PC-3 (cell line): ENCODE measurements at regions not wholly inside any gene's neighbourhood (a gene's known extent, or its start where the extent isn't known, plus 50 kb on each side); places are given as distances from the start of the nearest gene placed in this dataset.

Experiments used
- ATAC-seq: fragments of 200-7000 bp; cut with Tn5 transposase; 2 replicates; pipeline ENCODE4 v1.9.1; 2020; ENCODE audit warnings: mild to moderate bottlenecking, moderate library complexity
- BruUV-seq: library from RNA; stranded (reverse); fragments of 400-500 nt; replicated peaks from 2 replicates; lab custom pipeline; 2021; lab: Mats Ljungman, UMichigan
- CTCF ChIA-PET: fragments of 300-600 bp; sonication (Branson Sonifier 250); formaldehyde crosslinking; loops from one replicate; lab custom pipeline; 2022; ENCODE audit warnings: antibody characterized with exemption; lab: Charles Lee
- POLR2A ChIA-PET: fragments of 300-600 bp; sonication (Branson Sonifier 250); formaldehyde crosslinking; loops from one replicate; lab custom pipeline; 2022; ENCODE audit warnings: antibody characterized with exemption; ENCODE audit not compliant: unreplicated experiment; lab: Charles Lee
- DNase-seq: peaks from one replicate; pipeline ENCODE4 v3.0.0-alpha.2; 2015
- H2AFZ ChIP-seq: fragments of 300-600 bp; sonication (generic); 2 replicates; pipeline ENCODE4 v1.6.0; 2016; ENCODE audit warnings: antibody characterized with exemption, low read length
- H3F3A ChIP-seq: fragments of 300-600 bp; sonication (generic); one replicate; pipeline ENCODE4 v1.6.0; 2017; ENCODE audit warnings: antibody characterized with exemption, low read length, control low read depth, mild to moderate bottlenecking; ENCODE audit not compliant: unreplicated experiment
- H3K27ac ChIP-seq: fragments of 300-600 bp; sonication (generic); 2 replicates; pipeline ENCODE4 v1.5.1; 2016; ENCODE audit warnings: mild to moderate bottlenecking, low read length
- H3K27me3 ChIP-seq: fragments of 300-600 bp; sonication (generic); 2 replicates; pipeline ENCODE4 v1.6.1; 2016; ENCODE audit warnings: low read length, mixed read lengths
- H3K36me3 ChIP-seq: fragments of 300-600 bp; sonication (generic); 2 replicates; pipeline ENCODE4 v1.6.1; 2016; ENCODE audit warnings: low read depth, mixed run types, low read length, mixed read lengths
- H3K4me1 ChIP-seq: fragments of 300-600 bp; sonication (generic); 2 replicates; pipeline ENCODE4 v1.5.1; 2016; ENCODE audit warnings: low read length; ENCODE audit not compliant: insufficient read depth
- H3K4me2 ChIP-seq: fragments of 300-600 bp; sonication (generic); 2 replicates; pipeline ENCODE4 v1.6.0; 2016; ENCODE audit warnings: low read length
- H3K4me3 ChIP-seq: fragments of 300-600 bp; sonication (generic); 2 replicates; pipeline ENCODE4 v1.5.1; 2016; ENCODE audit warnings: mild to moderate bottlenecking, low read length, mixed read lengths
- H3K79me2 ChIP-seq: fragments of 300-600 bp; sonication (generic); 2 replicates; pipeline ENCODE4 v1.6.1; 2017; ENCODE audit warnings: low read length, mixed read lengths
- H3K9ac ChIP-seq: fragments of 300-600 bp; sonication (generic); 2 replicates; pipeline ENCODE4 v1.6.0; 2016; ENCODE audit warnings: mild to moderate bottlenecking, low read length
- H3K9me2 ChIP-seq: fragments of 300-600 bp; sonication (generic); replicated peaks from 2 replicates; pipeline ENCODE4 v1.6.1; 2016; ENCODE audit warnings: mixed run types, low read length, mixed read lengths
- H3K9me3 ChIP-seq: fragments of 300-600 bp; sonication (generic); 2 replicates; pipeline ENCODE4 v1.6.1; 2016; ENCODE audit warnings: low read length, mixed read lengths
- H4K20me1 ChIP-seq: fragments of 300-600 bp; sonication (generic); 2 replicates; pipeline ENCODE4 v1.6.1; 2016; ENCODE audit warnings: low read length, mixed read lengths
- CTCF ChIP-seq: fragments of 300-600 bp; sonication (generic); conservative IDR thresholded peaks from 2 replicates; pipeline ENCODE4 v1.5.1; 2017; ENCODE audit warnings: antibody characterized with exemption, low read depth, mild to moderate bottlenecking, low read length
- EZH2 ChIP-seq: fragments of 300-600 bp; sonication (generic); IDR thresholded peaks from one replicate; pipeline ENCODE4 v1.6.1; 2017; ENCODE audit warnings: antibody characterized with exemption, mild to moderate bottlenecking, low read length; ENCODE audit not compliant: unreplicated experiment
- EZH2phosphoT487 ChIP-seq: fragments of 300-600 bp; sonication (generic); IDR thresholded peaks from 2 replicates; pipeline ENCODE4 v1.6.1; 2018; ENCODE audit warnings: mild to moderate bottlenecking, antibody characterized with exemption, low read length, borderline replicate concordance
- intact Hi-C: fragments of 100-400 bp; cut with micrococcal nuclease; formaldehyde crosslinking; loops from 2 replicates; pipeline ENCODE4 v1.9.0; 2023

GRCh38 chr6:82775981-82776380 is 289.7 kb downstream of the UBE3D start:
- H3K4me2 ChIP-seq = no peak overlapping the region
- H4K20me1 ChIP-seq = no peaks in the 10 kb centered on the region
- no peaks in the 10 kb centered on the region for H3K9me2 ChIP-seq
- H3K4me1 ChIP-seq = no peaks in the 10 kb centered on the region
- no peak overlapping the region for H2AFZ ChIP-seq
- no peaks in the 10 kb centered on the region for H3K27me3 ChIP-seq
- H3K9ac ChIP-seq = no peak overlapping the region
- ChIA-PET POLR2A (no interaction called here), CTCF (no interaction called here)
- no peak for ATAC-seq
- no peaks in the 10 kb centered on the region for H3K36me3 ChIP-seq
- no peaks in the 10 kb centered on the region for H3F3A ChIP-seq
- no peak overlapping the region for H3K27ac ChIP-seq
- intact Hi-C loops = no loop called here
- no TSS peak for BruUV-seq
- H3K79me2 ChIP-seq = no peaks in the 10 kb centered on the region
- TF ChIP-seq CTCF (no peak), EZH2phosphoT487 (no peak), EZH2 (no peak)
- H3K9me3 ChIP-seq = no peaks in the 10 kb centered on the region
- no peak overlapping the region for H3K4me3 ChIP-seq
- DNase-seq = no peak

- no peak overlapping the region for H3K4me3 ChIP-seq
- DNase-seq (no peak), ATAC-seq (no peak)
- no peaks in the 10 kb centered on the region for H3K36me3 ChIP-seq
- no TSS peak for BruUV-seq
- H3K4me2 ChIP-seq = no peak overlapping the region
- POLR2A ChIA-PET = no interaction called here
- H3K9me2 ChIP-seq = no peaks in the 10 kb centered on the region
- H3K4me1 ChIP-seq = no peaks in the 10 kb centered on the region
- H3F3A ChIP-seq = no peaks in the 10 kb centered on the region
- no peaks in the 10 kb centered on the region for H3K9me3 ChIP-seq
- no peak overlapping the region for H3K27ac ChIP-seq
- TF ChIP-seq EZH2phosphoT487 (no peak), EZH2 (no peak), CTCF (no peak)
- no peak overlapping the region for H2AFZ ChIP-seq
- no peaks in the 10 kb centered on the region for H3K79me2 ChIP-seq
- H3K9ac ChIP-seq = no peak overlapping the region
- H4K20me1 ChIP-seq = no peaks in the 10 kb centered on the region
- intact Hi-C loops = no loop called here
- CTCF ChIA-PET = no interaction called here
- no peaks in the 10 kb centered on the region for H3K27me3 ChIP-seq
These were observed 286.6 kb downstream of the UBE3D start for GRCh38 chr6:82779041-82779440.

- no peak overlapping the region for H3K27ac ChIP-seq
- H2AFZ ChIP-seq = no peak overlapping the region
- no peaks in the 10 kb centered on the region for H3F3A ChIP-seq
- H3K9ac ChIP-seq = no peak overlapping the region
- H3K36me3 ChIP-seq = no peaks in the 10 kb centered on the region
- H3K9me2 ChIP-seq = no peaks in the 10 kb centered on the region
- no peaks in the 10 kb centered on the region for H3K79me2 ChIP-seq
- CTCF ChIA-PET = no interaction called here
- H4K20me1 ChIP-seq = no peaks in the 10 kb centered on the region
- TF ChIP-seq CTCF (no peak), EZH2 (no peak), EZH2phosphoT487 (no peak)
- no peaks in the 10 kb centered on the region; the same call in 1 of the 2 replicates for H3K4me1 ChIP-seq
- H3K4me2 ChIP-seq = no peak overlapping the region
- DNase-seq (no peak), ATAC-seq (no peak)
- no peak overlapping the region for H3K4me3 ChIP-seq
- intact Hi-C loops = no loop called here
- BruUV-seq = no TSS peak
- H3K9me3 ChIP-seq = no peaks in the 10 kb centered on the region
- POLR2A ChIA-PET = no interaction called here
- H3K27me3 ChIP-seq = no peaks in the 10 kb centered on the region
These were observed 285.3 kb downstream of the UBE3D start for GRCh38 chr6:82780334-82780733.
